ES-I3 (cell line): ENCODE measurements at regions not wholly inside any gene's neighbourhood (a gene's known extent, or its start where the extent isn't known, plus 50 kb on each side); places are given as distances from the start of the nearest gene placed in this dataset.
"Not testable (repeated sequence)": the region's sequence is repeated elsewhere in the genome, so short reads cannot be mapped to it uniquely, and the experiment has no call there.

Experiments used
- H3K36me3 ChIP-seq: 2 replicates; pipeline ENCODE4 v1.6.1; 2013; ENCODE audit warnings: mild to moderate bottlenecking, low read length, control low read depth, moderate library complexity; ENCODE audit not compliant: insufficient read depth
- H3K4me1 ChIP-seq: 2 replicates; pipeline ENCODE4 v1.6.1; 2013; ENCODE audit warnings: mild to moderate bottlenecking, control low read depth, low read length; ENCODE audit not compliant: insufficient read depth
- H3K9ac ChIP-seq: 2 replicates; pipeline ENCODE4 v1.6.1; 2013; ENCODE audit warnings: low read depth, mild to moderate bottlenecking, low read length, moderate library complexity
- H3K9me3 ChIP-seq: 2 replicates; pipeline ENCODE4 v1.6.1; 2013; ENCODE audit warnings: mild to moderate bottlenecking, low read length, moderate library complexity; ENCODE audit not compliant: control insufficient read depth, insufficient read depth

DNA sequence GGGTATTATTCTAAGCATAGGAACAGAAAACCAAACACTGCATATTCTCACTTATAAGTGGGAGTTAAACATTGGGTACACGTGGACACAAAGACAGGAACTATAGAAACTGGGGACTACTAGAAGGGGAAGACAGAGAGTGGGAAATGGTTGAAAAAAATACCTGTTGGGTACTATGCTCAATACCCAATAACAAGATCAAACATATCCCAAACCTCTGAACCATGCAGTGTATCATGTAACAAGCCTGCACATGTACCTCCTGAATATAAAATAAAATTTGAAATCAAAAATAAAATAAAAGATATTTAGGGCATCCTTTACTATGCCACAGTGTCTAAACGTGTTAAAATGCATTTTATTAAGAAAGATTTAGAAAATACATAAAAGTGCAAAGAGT lies 221.0 kb upstream of the TFPI start:
- H3K4me1 ChIP-seq: peaks cover 4% of the 10 kb centered on the region; the same call in 1 of the 2 replicates

DNA sequence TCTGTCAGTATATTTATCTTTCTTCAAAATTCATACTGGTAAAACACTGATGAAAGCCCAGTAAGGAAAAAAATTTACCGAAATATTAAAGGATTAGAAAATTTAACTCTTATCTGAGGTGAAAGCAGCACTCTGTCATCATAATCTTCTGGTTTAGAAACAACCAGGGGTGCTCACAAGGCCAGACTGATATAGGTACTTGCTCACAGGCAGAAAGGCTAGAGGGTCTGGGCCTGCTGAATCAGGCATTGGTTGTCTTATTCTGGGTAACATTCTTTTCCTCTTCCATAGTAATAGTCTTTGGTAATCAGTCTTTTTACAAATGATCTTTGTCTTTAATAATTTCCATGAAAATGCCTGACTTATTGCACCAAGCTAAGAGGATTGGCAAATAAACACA lies 221.4 kb upstream of the TFPI start:
- no peaks in the 10 kb centered on the region for H3K36me3 ChIP-seq
- H3K4me1 ChIP-seq: peaks cover 4% of the 10 kb centered on the region; the same call in 1 of the 2 replicates
- no peaks in the 10 kb centered on the region for H3K9me3 ChIP-seq
- H3K9ac ChIP-seq: no peak overlapping the region

More for the DNA sequence above, 221.0 kb upstream of the TFPI start:
- Histone ChIP-seq H3K36me3 (no peaks in the 10 kb centered on the region), H3K9ac (no peak overlapping the region), H3K9me3 (no peaks in the 10 kb centered on the region)

- Histone ChIP-seq H3K9ac (no peak overlapping the region), H3K9me3 (peaks cover 3% of the 10 kb centered on the region; the same call in 1 of the 2 replicates), H3K36me3 (no peaks in the 10 kb centered on the region), H3K4me1 (no peaks in the 10 kb centered on the region)
Observed at GRCh38 chr2:187782301-187782700, 228.1 kb upstream of the TFPI start.

DNA sequence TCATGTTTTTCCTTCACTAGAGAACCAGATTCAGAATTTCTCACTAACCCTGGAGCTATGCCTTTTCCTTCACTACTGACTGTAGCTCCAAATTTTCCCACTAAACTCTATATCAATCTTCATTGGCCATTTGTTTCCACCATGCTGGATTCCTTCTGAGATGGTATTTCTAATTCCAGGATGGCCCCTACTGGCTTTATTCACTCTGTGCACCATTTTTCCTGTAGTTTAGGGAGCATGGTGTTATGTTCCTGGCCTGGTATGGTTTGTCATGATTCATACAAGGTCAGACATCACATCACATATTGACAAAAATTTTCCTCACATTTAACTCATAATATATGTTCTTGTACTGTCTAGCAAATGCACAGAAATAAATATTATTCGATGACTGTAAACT lies 229.2 kb upstream of the TFPI start:
- H3K9me3 ChIP-seq: peaks cover 3% of the 10 kb centered on the region; the same call in 1 of the 2 replicates
- no peaks in the 10 kb centered on the region for H3K4me1 ChIP-seq

DNA sequence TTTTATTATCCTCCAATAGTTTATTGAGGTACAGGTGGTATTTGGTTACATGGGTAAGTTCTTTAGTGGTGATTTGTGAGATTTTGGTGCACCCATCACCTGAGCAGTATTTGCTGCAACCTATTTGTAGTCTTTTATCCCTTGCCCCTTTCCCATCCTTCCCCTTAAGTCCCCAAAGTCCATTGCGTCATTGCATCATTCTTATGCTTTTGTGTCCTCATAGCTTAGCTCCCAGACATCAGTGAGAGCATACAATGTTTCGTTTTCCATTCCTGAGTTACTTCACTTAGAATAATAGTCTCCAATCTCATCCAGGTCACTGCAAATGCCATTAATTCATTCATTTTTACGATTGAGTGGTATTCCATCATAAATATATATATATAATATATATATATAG lies 229.9 kb upstream of the TFPI start:
- H3K9me3 ChIP-seq, H3K4me1 ChIP-seq, H3K9ac ChIP-seq, H3K36me3 ChIP-seq: not testable (repeated sequence)

More for the DNA sequence above, 229.2 kb upstream of the TFPI start:
- Histone ChIP-seq H3K36me3 (no peaks in the 10 kb centered on the region), H3K9ac (no peak overlapping the region)

- no peaks in the 10 kb centered on the region for H3K4me1 ChIP-seq
- H3K9ac ChIP-seq: no peak overlapping the region
- H3K9me3 ChIP-seq: peaks cover 7% of the 10 kb centered on the region; the same call in 1 of the 2 replicates
- no peaks in the 10 kb centered on the region for H3K36me3 ChIP-seq
Observed at GRCh38 chr2:187799601-187800000, 245.4 kb upstream of the TFPI start.

GRCh38 chr2:187803816-187804215 lies 249.6 kb upstream of the TFPI start:
- H3K9ac ChIP-seq: no peak overlapping the region
- H3K4me1 ChIP-seq: no peaks in the 10 kb centered on the region
- H3K36me3 ChIP-seq: no peaks in the 10 kb centered on the region
- peaks cover 6% of the 10 kb centered on the region; the same call in 1 of the 2 replicates for H3K9me3 ChIP-seq

DNA sequence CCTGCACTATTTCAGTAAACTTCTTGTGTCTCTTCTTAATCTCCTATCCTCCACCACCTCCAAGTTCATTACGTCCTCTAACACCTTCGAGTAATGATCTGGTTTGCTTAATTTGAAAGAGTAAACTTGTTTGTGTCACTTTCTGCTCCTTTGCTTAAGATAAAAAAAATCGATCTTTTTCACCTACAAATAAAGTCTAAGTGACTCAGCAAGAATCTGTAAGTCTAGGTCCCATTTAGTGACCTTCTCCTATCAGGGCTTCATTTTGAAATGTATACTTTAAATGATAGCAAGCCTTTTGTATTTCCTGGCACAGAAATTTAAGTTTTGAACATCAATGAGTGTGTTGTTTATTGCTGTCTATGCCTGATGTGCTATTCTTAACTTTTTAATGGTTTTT lies 260.9 kb upstream of the TFPI start:
- Histone ChIP-seq H3K9me3 (peaks cover 6% of the 10 kb centered on the region; the same call in 1 of the 2 replicates), H3K36me3 (no peaks in the 10 kb centered on the region), H3K4me1 (no peaks in the 10 kb centered on the region), H3K9ac (no peak overlapping the region)

DNA sequence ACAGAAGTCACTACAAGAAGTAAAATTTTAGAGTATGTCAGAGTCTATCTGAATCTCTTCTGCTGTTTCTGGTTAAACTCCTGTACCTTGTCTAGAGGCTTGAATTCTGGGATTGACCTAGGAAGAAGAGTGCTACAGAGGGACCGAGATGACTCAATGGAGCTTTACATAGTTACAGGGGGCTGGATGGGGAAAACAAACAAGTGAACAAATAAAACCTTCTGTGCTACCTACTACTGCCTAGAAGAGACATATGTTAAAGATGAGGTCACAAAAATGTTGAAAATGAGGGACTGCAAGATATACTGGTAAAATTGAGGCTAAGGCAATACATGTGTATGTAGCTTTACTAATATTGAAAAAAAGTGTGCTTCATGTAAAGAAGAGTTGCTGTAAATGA lies 265.4 kb upstream of the TFPI start:
- no peak overlapping the region for H3K9ac ChIP-seq
- H3K9me3 ChIP-seq: peaks cover 6% of the 10 kb centered on the region; the same call in 1 of the 2 replicates
- H3K36me3 ChIP-seq: no peaks in the 10 kb centered on the region
- H3K4me1 ChIP-seq: no peaks in the 10 kb centered on the region

DNA sequence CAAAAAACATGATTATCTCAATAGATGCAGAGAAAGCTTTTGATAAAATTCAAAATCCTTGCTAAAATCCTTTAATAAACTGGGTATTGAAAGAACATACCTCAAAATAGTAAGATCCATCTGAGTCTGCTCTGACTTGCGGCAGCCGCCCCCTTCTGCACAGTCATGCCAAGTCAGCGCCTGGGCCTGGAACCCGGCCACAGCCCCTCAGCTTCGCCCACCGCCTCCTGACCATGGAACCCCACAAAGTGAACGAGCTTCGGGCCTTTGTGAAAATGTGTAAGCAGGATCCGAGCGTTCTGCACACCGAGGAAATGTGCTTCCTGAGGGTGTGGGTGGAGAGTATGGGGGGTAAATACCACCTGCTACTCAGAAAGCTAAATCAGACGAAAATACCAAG lies 270.9 kb upstream of the TFPI start:
- Histone ChIP-seq H3K4me1 (no peaks in the 10 kb centered on the region), H3K9me3 (0 out of 2 replicates have a peak, but pooled peaks cover 2% of the 10 kb centered on the region), H3K36me3 (no peaks in the 10 kb centered on the region), H3K9ac (no peak overlapping the region)

DNA sequence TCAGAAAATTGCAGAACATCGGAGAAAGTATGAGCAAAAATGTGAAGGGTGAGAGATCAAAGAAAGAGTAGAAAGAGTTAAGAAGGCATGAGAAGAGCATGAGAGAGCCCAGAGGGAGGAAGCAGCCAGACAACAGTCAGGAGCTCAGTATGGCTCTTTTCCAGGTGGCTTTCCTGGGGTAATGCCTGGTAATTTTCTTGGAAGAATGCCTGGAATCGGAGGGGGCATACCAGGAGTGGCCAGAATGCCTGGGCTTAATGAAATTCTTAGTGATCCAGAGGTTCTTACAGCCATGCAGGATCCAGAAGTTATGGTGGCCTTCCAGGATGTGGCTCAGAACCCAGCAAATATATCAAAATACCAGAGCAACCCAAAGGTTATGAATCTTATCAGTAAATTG lies 271.8 kb upstream of the TFPI start:
- Histone ChIP-seq H3K9me3 (0 out of 2 replicates have a peak, but pooled peaks cover 2% of the 10 kb centered on the region), H3K36me3 (no peaks in the 10 kb centered on the region), H3K9ac (no peak overlapping the region), H3K4me1 (no peaks in the 10 kb centered on the region)

GRCh38 chr2:187834787-187835186 lies 280.6 kb upstream of the TFPI start:
- Histone ChIP-seq H3K36me3 (no peaks in the 10 kb centered on the region), H3K4me1 (no peaks in the 10 kb centered on the region), H3K9ac (no peak overlapping the region), H3K9me3 (no peaks in the 10 kb centered on the region)

DNA sequence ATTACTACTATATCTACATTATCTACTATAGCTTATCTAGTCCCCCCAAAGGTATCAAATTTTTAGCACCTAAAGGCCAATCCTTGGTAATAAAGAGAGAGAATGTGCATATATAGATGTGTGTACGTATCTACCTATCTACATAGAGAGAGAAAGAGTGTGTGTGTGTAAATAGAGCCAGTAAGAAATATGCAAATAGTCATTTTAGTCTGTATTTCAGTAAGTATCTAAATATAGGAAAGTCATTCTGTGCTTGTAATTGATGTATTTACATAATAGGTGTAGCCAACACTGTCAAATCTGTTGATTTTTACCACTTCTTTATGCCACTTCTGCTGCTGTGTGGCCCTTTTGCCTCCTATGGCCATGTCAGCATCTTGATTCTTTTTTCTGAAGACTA lies 284.5 kb upstream of the TFPI start:
- no peak overlapping the region for H3K9ac ChIP-seq
- H3K36me3 ChIP-seq: no peaks in the 10 kb centered on the region
- H3K4me1 ChIP-seq: no peaks in the 10 kb centered on the region
- H3K9me3 ChIP-seq: no peaks in the 10 kb centered on the region

DNA sequence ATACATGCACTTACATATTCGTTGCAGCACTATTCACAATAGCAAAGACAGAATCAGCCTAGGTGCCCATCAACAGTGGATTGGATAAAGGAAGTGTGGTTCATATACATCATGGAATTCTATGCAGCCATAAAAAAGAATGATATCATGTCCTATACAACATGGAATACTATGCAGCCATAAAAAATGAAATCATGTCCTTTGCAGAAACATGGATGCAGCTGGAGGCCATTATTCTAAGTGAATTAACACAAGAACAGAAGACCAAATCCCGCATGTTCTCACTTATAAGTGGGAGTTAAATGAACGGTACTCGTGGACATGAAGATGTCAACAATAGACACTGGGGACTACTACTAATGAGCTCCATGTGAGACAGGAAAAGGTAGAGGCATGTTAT lies 288.1 kb upstream of the TFPI start:
- no peaks in the 10 kb centered on the region for H3K36me3 ChIP-seq
- H3K4me1 ChIP-seq: no peaks in the 10 kb centered on the region
- no peak overlapping the region for H3K9ac ChIP-seq
- no peaks in the 10 kb centered on the region for H3K9me3 ChIP-seq

DNA sequence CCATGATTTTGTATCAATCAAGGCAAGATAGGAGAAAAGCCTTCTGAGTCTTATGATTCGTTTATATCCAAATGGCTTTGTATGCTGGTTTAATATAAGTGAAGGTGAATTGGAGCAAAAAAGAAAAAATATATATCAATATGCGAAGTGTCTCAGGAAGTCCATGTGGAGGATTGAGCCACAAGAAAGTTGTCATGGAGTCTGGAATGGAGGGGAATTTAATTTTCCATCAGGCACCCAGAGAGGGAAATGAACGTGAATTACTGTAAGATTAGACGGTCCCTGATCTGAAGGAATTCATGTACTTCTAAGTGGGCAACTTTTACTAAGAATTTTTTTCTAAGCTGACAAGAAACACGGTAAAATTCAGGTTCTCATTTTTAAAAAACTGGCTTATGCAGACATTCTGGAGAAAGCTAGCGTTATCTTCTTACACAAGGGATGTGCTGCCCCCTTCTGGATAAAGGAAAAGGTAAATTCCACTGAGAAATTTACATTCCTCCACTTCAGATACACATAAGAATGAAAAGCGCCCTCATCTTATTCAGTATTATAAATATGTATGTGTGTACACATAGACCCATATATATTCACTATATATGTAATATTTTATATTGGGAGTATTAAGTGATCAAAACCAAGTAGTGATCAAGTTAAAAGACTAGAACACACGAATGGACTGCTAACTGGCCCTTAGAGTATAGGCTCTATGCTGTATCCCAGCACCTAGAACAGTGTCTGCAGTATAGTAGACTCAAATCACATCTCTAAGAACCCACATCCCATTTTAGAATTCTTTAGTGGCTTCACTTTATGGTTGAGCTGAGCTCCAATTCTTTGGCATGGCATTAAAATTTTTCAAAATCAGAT lies 289.0 kb upstream of the TFPI start:
- Histone ChIP-seq H3K36me3 (no peaks in the 10 kb centered on the region), H3K4me1 (no peaks in the 10 kb centered on the region)

More for the DNA sequence above, 289.0 kb upstream of the TFPI start:
- no peaks in the 10 kb centered on the region for H3K9me3 ChIP-seq
- H3K9ac ChIP-seq: no peak overlapping the region
